ENCODE measurements at regions not wholly inside any gene's neighbourhood (a gene's known extent, or its start where the extent isn't known, plus 50 kb on each side); places are given as distances from the start of the nearest gene placed in this dataset.
"Not testable (repeated sequence)": the region's sequence is repeated elsewhere in the genome, so short reads cannot be mapped to it uniquely, and the experiment has no call there.

DNA sequence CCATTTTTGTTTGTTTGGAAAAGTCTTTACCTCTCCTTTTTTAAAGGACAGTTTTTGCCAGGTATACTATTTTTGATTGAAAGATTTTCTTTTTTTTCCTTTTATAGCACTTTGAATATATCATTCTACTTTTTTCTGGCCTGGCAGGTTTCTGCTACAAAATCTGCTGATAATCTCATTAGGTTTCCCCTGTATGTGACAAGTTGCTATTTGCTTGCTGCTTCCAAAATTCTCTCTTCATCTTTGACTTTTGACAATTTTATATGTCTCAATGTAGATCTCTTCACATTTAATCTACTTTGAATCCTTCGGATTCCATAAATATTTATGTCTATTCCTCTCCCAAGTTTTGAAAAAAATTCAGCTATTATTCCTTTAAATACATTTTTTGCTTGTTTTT lies 838.5 kb downstream of the IGSF11 start:
- H3K9me3 Mint-ChIP-seq = peaks cover 41% of the 10 kb centered on the region
- no peak overlapping the region for H3K27ac Mint-ChIP-seq
- H3K27me3 Mint-ChIP-seq = no peaks in the 10 kb centered on the region
- H3K36me3 Mint-ChIP-seq = peaks cover 24% of the 10 kb centered on the region
- no peak overlapping the region for H3K4me3 Mint-ChIP-seq
- H3K4me1 Mint-ChIP-seq (ENCODE audit: low read depth in 2 of 2) = no peaks in the 10 kb centered on the region
- ATAC-seq = no peak
- DNase-seq (ENCODE audit: low spot score) = no peak

DNA sequence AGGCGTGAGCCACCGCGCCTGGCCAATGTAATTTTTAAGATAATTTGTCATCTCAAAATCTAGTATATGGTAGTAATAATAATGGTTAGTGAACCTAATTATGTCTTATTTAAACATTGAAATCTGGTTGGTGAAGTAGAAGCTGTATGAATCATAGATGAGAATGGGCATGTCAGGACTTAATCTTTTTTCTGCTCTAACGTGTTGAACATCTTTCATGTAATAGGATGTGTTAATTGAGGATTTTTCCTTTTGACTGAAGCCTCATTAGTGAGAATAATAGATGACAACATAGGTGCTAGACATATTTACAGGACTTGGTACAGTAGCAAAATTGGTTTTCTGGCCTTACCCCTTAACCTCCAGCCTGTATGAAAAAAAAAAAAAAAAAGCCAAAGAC lies 835.6 kb downstream of the IGSF11 start:
- peaks cover 13% of the 10 kb centered on the region for H3K36me3 Mint-ChIP-seq
- H3K9me3 Mint-ChIP-seq = peaks cover 33% of the 10 kb centered on the region
- no peaks in the 10 kb centered on the region for H3K4me1 Mint-ChIP-seq (ENCODE audit: low read depth in 2 of 2)
- no peaks in the 10 kb centered on the region for H3K27me3 Mint-ChIP-seq
- no peak overlapping the region for H3K4me3 Mint-ChIP-seq
- ATAC-seq (no peak), DNase-seq (ENCODE audit: low spot score) (no peak)
- no peak overlapping the region for H3K27ac Mint-ChIP-seq

DNA sequence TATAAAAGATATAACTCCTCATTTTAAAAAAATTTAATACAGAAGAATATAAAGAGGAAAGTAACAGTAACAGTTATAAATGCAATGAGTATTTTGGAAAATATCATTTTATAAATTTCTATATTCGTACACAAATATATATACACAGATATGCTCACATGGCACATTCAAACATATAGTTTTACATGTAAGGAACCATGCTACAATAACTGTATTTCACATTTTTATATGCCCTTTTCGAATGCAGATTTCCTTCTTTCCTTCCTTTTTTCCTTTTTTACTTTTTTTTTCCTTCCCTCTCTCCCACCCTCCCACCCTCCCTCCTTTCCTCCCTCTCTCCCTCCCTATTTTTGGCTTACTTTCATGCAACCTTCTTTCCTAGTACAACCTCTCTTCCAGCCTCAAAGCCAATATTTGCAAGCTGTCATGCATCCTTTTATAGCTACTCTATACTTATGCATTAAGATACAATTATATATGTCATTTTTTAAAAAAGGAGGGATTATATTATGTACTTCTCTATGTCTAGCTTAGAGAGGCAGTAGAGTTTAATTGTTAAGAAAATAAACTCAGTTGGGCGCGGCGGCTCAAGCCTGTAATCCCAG lies 830.5 kb downstream of the IGSF11 start:
- Mint-ChIP-seq H3K27ac (no peak overlapping the region), H3K27me3 (no peaks in the 10 kb centered on the region), H3K36me3 (peaks cover 4% of the 10 kb centered on the region), H3K9me3 (peaks cover 11% of the 10 kb centered on the region), H3K4me1 (ENCODE audit: low read depth in 2 of 2) (no peaks in the 10 kb centered on the region), H3K4me3 (no peak overlapping the region)
- DNase-seq (ENCODE audit: low spot score) (no peak), ATAC-seq (no peak)

DNA sequence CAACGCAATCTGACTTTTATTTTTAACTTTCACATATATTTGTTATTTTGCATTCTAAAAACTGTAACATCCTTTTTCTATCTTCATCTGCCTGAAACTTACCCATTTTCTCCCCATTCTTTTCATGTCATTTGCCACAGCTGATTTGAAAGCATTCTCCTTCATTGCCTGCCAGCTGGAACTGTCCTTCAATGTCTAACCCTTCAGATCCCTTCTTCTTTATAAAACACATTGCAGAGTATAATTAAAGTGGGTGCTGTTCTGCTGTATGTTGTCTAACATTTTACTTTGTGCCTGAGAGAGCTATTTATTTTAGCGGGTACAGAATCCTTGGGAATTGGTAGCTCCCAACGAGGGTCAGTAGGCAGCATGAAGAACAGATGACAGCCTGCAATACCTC lies 827.4 kb downstream of the IGSF11 start:
- DNase-seq (ENCODE audit: low spot score) (no peak), ATAC-seq (no peak)
- H3K27me3 Mint-ChIP-seq = no peaks in the 10 kb centered on the region
- H3K4me1 Mint-ChIP-seq (ENCODE audit: low read depth in 2 of 2) = no peaks in the 10 kb centered on the region
- H3K4me3 Mint-ChIP-seq = no peak overlapping the region
- H3K27ac Mint-ChIP-seq = no peak overlapping the region
- H3K9me3 Mint-ChIP-seq = peaks cover 6% of the 10 kb centered on the region
- no peaks in the 10 kb centered on the region for H3K36me3 Mint-ChIP-seq

DNA sequence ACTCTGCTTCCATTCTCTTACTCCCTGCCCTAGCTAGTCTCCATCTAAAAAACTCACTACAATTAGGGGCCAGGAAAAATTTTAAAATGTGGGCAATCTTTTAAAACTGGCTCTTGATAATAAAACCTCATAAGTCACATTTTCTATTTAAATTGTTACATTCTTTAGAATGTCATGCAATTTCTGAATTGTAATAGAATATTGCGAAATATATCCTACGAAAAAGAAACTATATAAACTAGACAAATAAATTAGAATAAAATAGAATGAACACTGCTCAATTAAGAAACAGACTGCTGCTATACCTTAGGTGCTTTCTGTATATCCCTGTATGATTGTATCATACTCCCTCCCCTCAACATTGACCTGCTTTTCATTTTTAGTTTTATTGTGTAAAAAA lies 826.0 kb downstream of the IGSF11 start:
- Mint-ChIP-seq H3K36me3 (no peaks in the 10 kb centered on the region), H3K4me1 (ENCODE audit: low read depth in 2 of 2) (no peaks in the 10 kb centered on the region), H3K27me3 (no peaks in the 10 kb centered on the region), H3K4me3 (no peak overlapping the region), H3K27ac (no peak overlapping the region), H3K9me3 (peaks cover 8% of the 10 kb centered on the region)
- DNase-seq (ENCODE audit: low spot score) = no peak
- ATAC-seq = no peak

DNA sequence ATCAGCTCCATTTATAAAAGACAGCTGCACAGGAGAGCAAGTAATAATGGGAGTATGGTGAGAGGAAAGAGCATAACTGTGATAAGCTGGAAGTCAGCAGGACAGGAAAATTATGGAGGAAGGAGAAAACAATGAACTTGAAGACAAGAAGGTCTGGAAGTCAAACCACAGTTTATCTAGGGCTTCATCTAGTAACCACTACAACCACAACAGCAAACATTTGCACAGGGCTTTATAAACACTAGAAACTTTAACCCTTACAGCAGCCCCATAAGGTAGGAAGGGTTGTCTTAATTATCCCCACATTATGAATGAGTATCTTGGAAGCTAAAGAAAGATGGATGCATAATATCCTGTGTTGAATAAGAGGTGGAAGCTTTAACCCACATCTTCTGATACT lies 820.8 kb downstream of the IGSF11 start:
- Mint-ChIP-seq H3K4me3 (no peak overlapping the region), H3K36me3 (no peaks in the 10 kb centered on the region), H3K4me1 (ENCODE audit: low read depth in 2 of 2) (no peaks in the 10 kb centered on the region), H3K27me3 (no peaks in the 10 kb centered on the region), H3K9me3 (peaks cover 19% of the 10 kb centered on the region), H3K27ac (no peak overlapping the region)
- DNase-seq (ENCODE audit: low spot score) (no peak), ATAC-seq (no peak)

DNA sequence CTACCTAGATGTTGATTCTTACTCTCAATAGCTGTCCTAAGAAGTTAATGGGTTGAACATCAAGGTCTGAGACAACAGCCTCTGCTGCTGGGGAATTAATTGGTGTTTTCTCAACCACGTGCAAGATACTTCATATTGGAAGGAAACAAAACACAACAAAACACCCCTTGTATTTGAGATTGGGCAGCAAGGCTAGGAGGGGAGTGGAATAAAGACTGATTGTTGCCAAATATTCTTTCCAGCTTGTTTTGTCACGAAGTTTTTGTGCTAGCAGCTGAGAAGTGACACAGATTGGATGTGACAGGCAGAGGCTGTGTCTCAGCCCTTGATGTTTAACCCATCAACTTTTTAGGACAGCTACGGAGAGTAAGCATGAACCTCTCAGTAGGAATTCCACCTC lies 808.4 kb downstream of the IGSF11 start:
- H3K27ac Mint-ChIP-seq = no peak overlapping the region
- peaks cover 14% of the 10 kb centered on the region for H3K9me3 Mint-ChIP-seq
- no peak for DNase-seq (ENCODE audit: low spot score)
- H3K36me3 Mint-ChIP-seq = peaks cover 2% of the 10 kb centered on the region
- no peaks in the 10 kb centered on the region for H3K27me3 Mint-ChIP-seq
- no peak overlapping the region for H3K4me3 Mint-ChIP-seq
- no peak for ATAC-seq
- no peaks in the 10 kb centered on the region for H3K4me1 Mint-ChIP-seq (ENCODE audit: low read depth in 2 of 2)

DNA sequence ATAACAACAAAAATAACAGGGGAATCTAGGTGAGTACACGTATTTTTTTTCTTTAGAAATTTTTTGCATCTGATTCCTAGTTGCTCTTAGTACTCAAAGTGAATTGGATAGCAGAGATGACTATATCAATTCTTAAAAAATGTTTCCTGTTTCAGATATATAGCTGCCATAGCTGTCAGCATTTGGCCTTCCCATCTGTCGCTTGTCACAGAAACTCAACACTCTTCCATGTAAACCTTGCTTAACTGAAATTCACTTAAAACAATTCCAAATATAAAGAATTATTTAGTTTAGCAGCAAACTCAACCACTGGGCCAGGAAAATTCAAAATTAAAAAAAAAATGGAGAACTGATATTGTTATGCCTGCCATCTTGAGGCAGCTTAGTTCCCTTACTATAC lies 807.5 kb downstream of the IGSF11 start:
- Mint-ChIP-seq H3K27me3 (no peaks in the 10 kb centered on the region), H3K9me3 (peaks cover 13% of the 10 kb centered on the region), H3K36me3 (no peaks in the 10 kb centered on the region), H3K4me1 (ENCODE audit: low read depth in 2 of 2) (no peaks in the 10 kb centered on the region), H3K4me3 (no peak overlapping the region), H3K27ac (no peak overlapping the region)
- ATAC-seq (no peak), DNase-seq (ENCODE audit: low spot score) (no peak)

DNA sequence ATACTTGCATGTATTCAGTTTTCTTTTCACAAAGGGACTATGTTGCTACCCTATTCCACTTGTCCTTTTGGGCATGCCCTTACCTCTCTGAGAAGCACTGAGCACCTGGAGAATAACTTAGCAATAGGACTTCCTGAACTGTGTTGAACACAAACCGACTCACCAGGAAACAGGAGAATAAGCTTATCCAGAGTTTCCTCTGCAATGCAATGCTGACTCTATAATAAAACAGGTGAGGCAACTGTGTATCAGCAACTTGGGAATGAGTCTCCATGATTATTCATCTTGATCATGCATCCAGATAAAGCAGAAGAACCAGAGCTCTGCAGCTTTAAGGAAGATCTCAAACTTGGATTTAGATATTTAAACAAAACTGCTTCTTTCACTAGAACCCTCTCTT lies 806.5 kb downstream of the IGSF11 start:
- ATAC-seq (no peak), DNase-seq (ENCODE audit: low spot score) (no peak)
- H3K4me3 Mint-ChIP-seq = no peak overlapping the region
- H3K4me1 Mint-ChIP-seq (ENCODE audit: low read depth in 2 of 2) = no peaks in the 10 kb centered on the region
- no peaks in the 10 kb centered on the region for H3K27me3 Mint-ChIP-seq
- H3K9me3 Mint-ChIP-seq = peaks cover 17% of the 10 kb centered on the region
- H3K27ac Mint-ChIP-seq = no peak overlapping the region
- no peaks in the 10 kb centered on the region for H3K36me3 Mint-ChIP-seq

DNA sequence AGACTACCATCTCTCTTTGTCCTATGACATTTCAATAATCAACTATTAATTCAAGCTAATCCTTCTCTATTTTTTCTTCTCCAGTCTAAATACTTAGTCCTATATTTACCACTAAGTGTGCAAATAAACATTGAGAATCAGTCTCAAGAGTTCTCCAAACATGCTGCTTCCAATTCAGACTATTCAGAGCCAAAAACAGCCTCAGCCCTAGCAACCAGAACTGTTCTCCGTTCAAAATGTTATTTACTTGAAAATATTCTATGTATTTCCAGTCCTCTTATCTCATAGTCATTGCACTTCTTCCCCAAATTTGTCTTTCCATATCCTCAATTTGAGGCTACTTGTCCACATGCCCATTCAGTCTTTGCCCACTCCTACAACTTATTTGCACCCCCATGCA lies 805.5 kb downstream of the IGSF11 start:
- ATAC-seq = no peak
- H3K4me3 Mint-ChIP-seq = no peak overlapping the region
- H3K9me3 Mint-ChIP-seq = peaks cover 20% of the 10 kb centered on the region

DNA sequence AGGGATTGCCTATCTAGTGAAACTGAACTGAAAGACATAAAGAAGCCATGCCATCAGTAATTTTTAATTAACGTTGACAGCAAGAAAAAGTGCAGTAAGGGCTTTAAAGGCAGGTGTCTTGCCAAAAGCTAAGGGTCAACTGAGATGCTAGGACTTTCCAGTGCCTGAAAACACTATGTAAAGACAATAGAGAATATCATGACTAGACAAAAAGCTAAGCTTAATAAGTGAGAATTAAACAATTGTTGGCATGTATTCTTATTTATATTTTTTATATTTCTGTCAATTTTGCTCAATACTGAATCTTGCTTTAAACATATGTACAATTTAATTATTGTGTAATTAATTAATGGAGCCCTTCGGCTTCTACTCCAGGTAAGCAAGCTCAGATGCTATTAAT lies 803.1 kb downstream of the IGSF11 start:
- Mint-ChIP-seq H3K4me1 (ENCODE audit: low read depth in 2 of 2) (no peaks in the 10 kb centered on the region), H3K9me3 (peaks cover 17% of the 10 kb centered on the region)

More for the DNA sequence above, 805.5 kb downstream of the IGSF11 start:
- DNase-seq (ENCODE audit: low spot score) = no peak
- no peaks in the 10 kb centered on the region for H3K4me1 Mint-ChIP-seq (ENCODE audit: low read depth in 2 of 2)
- H3K27me3 Mint-ChIP-seq = no peaks in the 10 kb centered on the region
- H3K36me3 Mint-ChIP-seq = no peaks in the 10 kb centered on the region
- no peak overlapping the region for H3K27ac Mint-ChIP-seq

DNA sequence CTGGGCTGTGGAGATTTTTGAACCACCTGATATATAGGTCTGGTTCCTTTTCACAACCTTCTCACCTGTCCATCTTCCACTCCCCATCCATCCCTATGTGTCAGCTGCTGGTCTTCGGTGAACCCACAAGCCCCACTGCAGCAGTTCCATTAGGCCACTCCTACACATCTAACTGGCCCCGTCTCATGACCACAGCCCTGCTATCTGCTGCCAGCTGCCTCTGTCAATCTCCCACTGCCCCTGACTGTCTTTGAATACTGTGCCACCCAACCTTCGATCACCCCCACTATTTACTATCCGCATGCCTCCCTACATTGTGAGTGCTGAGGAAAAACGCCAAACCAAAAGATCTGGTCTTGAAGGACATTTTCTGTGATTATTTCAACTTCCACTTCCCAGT lies 795.4 kb downstream of the IGSF11 start:
- no peak for ATAC-seq

More for the DNA sequence above, 803.1 kb downstream of the IGSF11 start:
- H3K36me3 Mint-ChIP-seq = no peaks in the 10 kb centered on the region
- H3K27me3 Mint-ChIP-seq = no peaks in the 10 kb centered on the region
- DNase-seq (ENCODE audit: low spot score) = no peak
- ATAC-seq = no peak
- no peak overlapping the region for H3K27ac Mint-ChIP-seq
- no peak overlapping the region for H3K4me3 Mint-ChIP-seq

DNA sequence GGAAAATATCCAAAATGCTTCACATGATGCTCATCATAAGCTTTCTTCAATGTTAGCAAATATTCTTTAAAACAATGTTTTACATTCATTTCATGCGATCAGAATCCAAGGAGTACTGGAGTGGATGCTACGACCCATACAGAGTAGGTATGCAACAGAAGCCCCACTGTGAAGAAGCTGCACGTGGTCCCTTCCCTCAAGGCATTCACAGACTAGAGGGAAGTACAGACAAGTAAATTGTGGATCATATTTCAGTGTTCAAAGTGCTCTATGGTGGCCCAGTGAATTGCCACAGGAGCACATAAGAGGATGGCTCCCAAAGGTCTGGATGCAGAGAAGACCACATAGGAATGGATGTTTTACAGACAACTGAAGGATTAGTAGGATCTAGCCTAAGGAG lies 789.9 kb downstream of the IGSF11 start:
- H3K36me3 Mint-ChIP-seq = peaks cover 5% of the 10 kb centered on the region
- no peaks in the 10 kb centered on the region for H3K4me1 Mint-ChIP-seq (ENCODE audit: low read depth in 2 of 2)
- H3K27me3 Mint-ChIP-seq = no peaks in the 10 kb centered on the region
- no peak overlapping the region for H3K4me3 Mint-ChIP-seq
- ATAC-seq (no peak), DNase-seq (ENCODE audit: low spot score) (no peak)
- peaks cover 15% of the 10 kb centered on the region for H3K9me3 Mint-ChIP-seq
- no peak overlapping the region for H3K27ac Mint-ChIP-seq

More for the DNA sequence above, 795.4 kb downstream of the IGSF11 start:
- Mint-ChIP-seq H3K36me3 (no peaks in the 10 kb centered on the region), H3K27ac (no peak overlapping the region), H3K9me3 (peaks cover 6% of the 10 kb centered on the region), H3K4me1 (ENCODE audit: low read depth in 2 of 2) (no peaks in the 10 kb centered on the region), H3K4me3 (no peak overlapping the region), H3K27me3 (no peaks in the 10 kb centered on the region)
- no peak for DNase-seq (ENCODE audit: low spot score)

DNA sequence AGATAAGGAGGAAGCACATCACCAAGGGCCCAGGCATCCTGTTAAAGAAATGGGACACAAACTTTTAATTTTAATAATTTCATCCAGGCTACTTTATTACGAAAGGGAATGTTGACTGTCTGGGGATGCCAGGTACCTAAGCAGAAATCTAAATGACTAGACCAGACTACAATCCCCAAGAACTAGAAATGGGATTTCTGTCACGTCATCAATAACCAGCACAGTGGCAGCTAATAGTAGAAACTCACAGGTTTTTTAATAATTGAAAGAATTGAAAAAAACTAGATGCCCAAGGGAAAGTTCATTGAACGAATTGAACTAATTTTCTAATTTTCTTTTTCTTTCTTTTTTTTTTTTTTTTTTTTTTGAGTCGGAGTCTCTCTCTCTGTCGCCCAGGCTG lies 789.3 kb downstream of the IGSF11 start:
- ATAC-seq = no peak
- H3K4me1 Mint-ChIP-seq (ENCODE audit: low read depth in 2 of 2) = no peaks in the 10 kb centered on the region

DNA sequence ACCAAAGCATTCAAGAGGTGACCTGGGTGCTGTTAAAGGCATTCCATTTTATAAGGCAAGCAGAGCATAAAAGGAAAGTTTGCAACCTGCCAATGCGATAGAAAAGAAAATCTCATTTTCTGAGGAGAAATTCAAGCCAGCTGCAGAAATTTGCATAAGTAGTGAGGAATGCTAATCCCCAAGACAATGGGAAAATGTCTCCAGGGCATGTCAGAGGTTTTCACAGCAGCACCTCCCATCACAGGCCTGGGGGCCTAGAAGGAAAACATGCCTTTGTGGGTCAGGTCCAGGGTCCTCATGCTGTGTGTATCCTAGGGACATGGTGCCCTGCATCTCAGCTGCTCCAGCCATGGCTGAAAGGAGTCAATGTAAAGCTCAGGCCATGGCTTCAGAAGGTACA lies 775.8 kb downstream of the IGSF11 start:
- Mint-ChIP-seq H3K36me3 (peaks cover 10% of the 10 kb centered on the region), H3K9me3 (peaks cover 18% of the 10 kb centered on the region)
- DNase-seq (ENCODE audit: low spot score); H3K4me3 Mint-ChIP-seq; H3K27me3 Mint-ChIP-seq; ATAC-seq; H3K4me1 Mint-ChIP-seq (ENCODE audit: low read depth in 2 of 2); H3K27ac Mint-ChIP-seq: not testable (repeated sequence)

More for the DNA sequence above, 789.3 kb downstream of the IGSF11 start:
- peaks cover 5% of the 10 kb centered on the region for H3K36me3 Mint-ChIP-seq
- DNase-seq (ENCODE audit: low spot score) = no peak
- no peaks in the 10 kb centered on the region for H3K27me3 Mint-ChIP-seq
- no peak overlapping the region for H3K27ac Mint-ChIP-seq
- H3K4me3 Mint-ChIP-seq = no peak overlapping the region
- H3K9me3 Mint-ChIP-seq = peaks cover 15% of the 10 kb centered on the region
